Endothelial cell of umbilical vein (primary cell): ENCODE measurements at regions not wholly inside any gene's neighbourhood (a gene's known extent, or its start where the extent isn't known, plus 50 kb on each side); places are given as distances from the start of the nearest gene placed in this dataset.

Experiments used
- BruUV-seq: library from RNA; stranded (reverse); fragments of 400-500 nt; replicated peaks from 2 replicates; lab custom pipeline; 2021; lab: Mats Ljungman, UMichigan
- CTCF ChIA-PET: fragments of 300-600, 350-600 bp; sonication (Branson Sonifier 250); formaldehyde crosslinking; loops from one replicate; lab custom pipeline; 2021; ENCODE audit warnings: antibody characterized with exemption, inconsistent platforms; lab: Charles Lee
- POLR2A ChIA-PET: fragments of 300-600, 350-600 bp; sonication (Branson Sonifier 250); formaldehyde crosslinking; loops from one replicate; lab custom pipeline; 2021; ENCODE audit warnings: antibody characterized with exemption, inconsistent platforms; lab: Charles Lee
- DNase-seq: peaks from one replicate; pipeline ENCODE4 v3.0.0-alpha.2; 2011; ENCODE audit warnings: low read depth, low spot score
- FAIRE-seq: peaks from 2 replicates; lab custom pipeline; 2011; peaks lifted over from hg19 to GRCh38; lab: Jason Lieb, UNC
- H2AFZ ChIP-seq: 2 replicates; pipeline ENCODE4 v1.6.0; 2012; ENCODE audit warnings: low read depth, low read length, control low read depth, inconsistent platforms
- H3K27ac ChIP-seq: 2 replicates; pipeline ENCODE4 v1.5.1; 2011; ENCODE audit warnings: low read depth, mild to moderate bottlenecking, control low read depth, low read length, moderate library complexity; ENCODE audit not compliant: insufficient read depth
- H3K27me3 ChIP-seq, 2 experiments: 2 replicates each; pipeline versions ENCODE4 v1.6.0 to v1.6.1; 2011; ENCODE audit warnings: low read length in 2 of 2, mixed read lengths in 1 of 2; ENCODE audit not compliant: control insufficient read depth in 2 of 2, insufficient read depth in 2 of 2
- H3K36me3 ChIP-seq, 2 experiments: 2 replicates in 1 of 2; 3 replicates in 1 of 2; pipeline ENCODE4 v1.5.1; 2011; ENCODE audit warnings: low read length in 2 of 2, mild to moderate bottlenecking in 1 of 2, moderate library complexity in 1 of 2; ENCODE audit not compliant: control insufficient read depth in 2 of 2, insufficient read depth in 2 of 2; ENCODE audit errors: extremely low read depth in 1 of 2
- H3K4me1 ChIP-seq: 3 replicates; pipeline ENCODE4 v1.5.1; 2011; ENCODE audit warnings: mild to moderate bottlenecking, low read length; ENCODE audit not compliant: control insufficient read depth, insufficient read depth; ENCODE audit errors: extremely low read depth
- H3K4me2 ChIP-seq: 2 replicates; pipeline ENCODE4 v1.6.1; 2011; ENCODE audit warnings: low read length, control low read depth, mixed read lengths; ENCODE audit not compliant: insufficient read depth
- H3K4me3 ChIP-seq, 3 experiments: fragments of 200-600 bp in 1 of 3; sonication (generic), shearing (Covaris generic) in 1 of 3; replicated peaks in 1 of 3; 2 replicates each; pipeline ENCODE4 v1.5.1; 2011 to 2016; ENCODE audit warnings: control low read depth in 3 of 3, low read length in 3 of 3, mild to moderate bottlenecking in 2 of 3, inconsistent platforms in 1 of 3, low read depth in 1 of 3, moderate library complexity in 1 of 3; ENCODE audit not compliant: insufficient read depth in 1 of 3
- H3K79me2 ChIP-seq: 2 replicates; pipeline ENCODE4 v1.6.0; 2012; ENCODE audit warnings: low read length, inconsistent platforms; ENCODE audit not compliant: control insufficient read depth, insufficient read depth
- H3K9ac ChIP-seq: replicated peaks from 2 replicates; pipeline ENCODE3; 2011; ENCODE audit warnings: low read length, control low read depth; ENCODE audit not compliant: insufficient read depth; ENCODE audit errors: extremely low read depth
- H3K9me1 ChIP-seq: replicated peaks from 3 replicates; pipeline ENCODE4 v1.6.0; 2011; ENCODE audit warnings: mild to moderate bottlenecking, low read length; ENCODE audit not compliant: control insufficient read depth, insufficient read depth; ENCODE audit errors: extremely low read depth
- H3K9me3 ChIP-seq: replicated peaks from 2 replicates; pipeline ENCODE4 v1.5.1; 2012; ENCODE audit warnings: low read length, inconsistent platforms; ENCODE audit not compliant: control insufficient read depth, insufficient read depth
- H4K20me1 ChIP-seq: replicated peaks from 2 replicates; pipeline ENCODE3; 2011; ENCODE audit warnings: mild to moderate bottlenecking, low read length; ENCODE audit not compliant: control insufficient read depth, insufficient read depth; ENCODE audit errors: extremely low read depth
- CTCF ChIP-seq, 2 donors: IDR thresholded peaks; 1 replicate in 1 of 2; 2 replicates in 1 of 2; pipeline ENCODE4 v1.5.1; 2011; ENCODE audit warnings: low read length in 2 of 2, mild to moderate bottlenecking in 2 of 2, moderate library complexity in 2 of 2, control low read depth in 1 of 2, inconsistent platforms in 1 of 2, low read depth in 1 of 2; ENCODE audit not compliant: insufficient read depth in 1 of 2; ENCODE audit errors: extremely low read depth in 1 of 2
- FOS ChIP-seq: IDR thresholded peaks from 2 replicates; pipeline ENCODE4 v1.6.1; 2011; ENCODE audit warnings: mild to moderate bottlenecking, low read length, moderate library complexity, borderline replicate concordance; ENCODE audit not compliant: insufficient read depth
- GATA2 ChIP-seq: IDR thresholded peaks from 2 replicates; pipeline ENCODE4 v1.7.0; 2011; ENCODE audit warnings: low read depth, mild to moderate bottlenecking, moderate library complexity, mixed read lengths, low read length; ENCODE audit not compliant: insufficient read length, insufficient read depth
- MYC ChIP-seq: IDR thresholded peaks from one replicate; pipeline ENCODE4 v1.6.1; 2011; ENCODE audit warnings: mild to moderate bottlenecking, low read depth, low read length
- dilution Hi-C: fragments of 300-500 bp; cut with MboI; formaldehyde crosslinking; loops from one replicate; pipeline ENCODE4 v1.15.0; 2019; ENCODE audit warnings: low sequenced_read_pairs; ENCODE audit not compliant: extremely low pct_ligation_motif_present
- intact Hi-C: fragments of 100-400 bp; cut with micrococcal nuclease; formaldehyde crosslinking; loops from one replicate; pipeline ENCODE4 v1.10.0; 2022

- Histone ChIP-seq H3K27me3 (no peaks in the 10 kb centered on the region), H2AFZ (no peak overlapping the region), H3K27ac (no peak overlapping the region), H3K4me1 (peaks cover 6% of the 10 kb centered on the region), H4K20me1 (no peaks in the 10 kb centered on the region), H3K4me3 (no peak overlapping the region), H3K4me2 (no peak overlapping the region), H3K9me3 (no peaks in the 10 kb centered on the region), H3K36me3 (no peaks in the 10 kb centered on the region), H3K9ac (no peak overlapping the region), H3K9me1 (no peaks in the 10 kb centered on the region), H3K79me2 (no peaks in the 10 kb centered on the region)
- TF ChIP-seq FOS = no peak
- no peak for TF ChIP-seq GATA2
- TF ChIP-seq CTCF (IDR thresholded peaks at IDR 0.05; ENCODE audit: extremely low read depth in 1 of 2, insufficient read depth in 1 of 2, low read depth in 1 of 2, low read length in 2 of 2) = no peak
- TF ChIP-seq MYC = no peak
- POLR2A ChIA-PET = no interaction called here
- CTCF ChIA-PET = no interaction called here
- intact Hi-C loops (loop anchor here (5.0 kb wide), 1 partner anchor 407 kb away; the partner anchor contains the start of gene BTG1), dilution Hi-C loops (no loop called here)
- no peak for FAIRE-seq
- DNase-seq = no peak
- no TSS peak for BruUV-seq
Observed at GRCh38 chr12:92554158-92555073, 148.4 kb upstream of the PLEKHG7 start.
